Gastroesophageal sphincter (tissue), 3 donors: ENCODE measurements at regions not wholly inside any gene's neighbourhood (a gene's known extent, or its start where the extent isn't known, plus 50 kb on each side); places are given as distances from the start of the nearest gene placed in this dataset.
"Not testable (repeated sequence)": the region's sequence is repeated elsewhere in the genome, so short reads cannot be mapped to it uniquely, and the experiment has no call there.

Source experiments
- POLR2A ChIP-seq, 2 donors: fragments of 450-650 bp; IDR thresholded peaks; one replicate each; pipeline ENCODE4 v1.6.1; 2017; ENCODE audit warnings: antibody characterized with exemption in 2 of 2, mild to moderate bottlenecking in 2 of 2, moderate library complexity in 1 of 2
- TF ChIP-seq, protein P1 (sequence below), 4 experiments: fragments of 200-600 bp in 2 of 4; fragments of 450-650 bp in 2 of 4; sonication (generic) in 1 of 4; IDR thresholded peaks; one replicate each; pipeline ENCODE4 v1.5.1; 2017 to 2019; ENCODE audit warnings: antibody characterized with exemption in 4 of 4, mild to moderate bottlenecking in 2 of 4, moderate library complexity in 2 of 4

DNA sequence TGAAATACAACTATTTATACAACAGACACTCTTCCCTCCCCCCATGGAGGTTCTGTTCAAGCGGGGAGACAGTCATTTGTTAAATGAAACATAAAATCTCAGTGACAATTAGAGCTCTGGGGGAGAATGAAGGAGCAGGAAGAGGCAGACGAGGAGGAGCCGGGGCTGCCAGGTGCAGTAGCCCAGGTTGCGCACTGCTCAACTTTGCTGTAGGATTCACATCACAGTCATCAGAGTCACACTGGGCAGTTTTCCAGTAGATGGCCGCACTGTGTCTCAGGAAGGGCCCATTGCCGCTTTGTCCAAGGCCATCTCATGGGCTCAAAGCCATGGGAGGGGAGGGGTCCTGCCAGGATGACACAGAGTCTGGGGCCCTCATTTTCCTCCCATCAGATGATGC, 342.4 kb downstream of the ADGRD1 start:
- TF ChIP-seq, protein P1, sequence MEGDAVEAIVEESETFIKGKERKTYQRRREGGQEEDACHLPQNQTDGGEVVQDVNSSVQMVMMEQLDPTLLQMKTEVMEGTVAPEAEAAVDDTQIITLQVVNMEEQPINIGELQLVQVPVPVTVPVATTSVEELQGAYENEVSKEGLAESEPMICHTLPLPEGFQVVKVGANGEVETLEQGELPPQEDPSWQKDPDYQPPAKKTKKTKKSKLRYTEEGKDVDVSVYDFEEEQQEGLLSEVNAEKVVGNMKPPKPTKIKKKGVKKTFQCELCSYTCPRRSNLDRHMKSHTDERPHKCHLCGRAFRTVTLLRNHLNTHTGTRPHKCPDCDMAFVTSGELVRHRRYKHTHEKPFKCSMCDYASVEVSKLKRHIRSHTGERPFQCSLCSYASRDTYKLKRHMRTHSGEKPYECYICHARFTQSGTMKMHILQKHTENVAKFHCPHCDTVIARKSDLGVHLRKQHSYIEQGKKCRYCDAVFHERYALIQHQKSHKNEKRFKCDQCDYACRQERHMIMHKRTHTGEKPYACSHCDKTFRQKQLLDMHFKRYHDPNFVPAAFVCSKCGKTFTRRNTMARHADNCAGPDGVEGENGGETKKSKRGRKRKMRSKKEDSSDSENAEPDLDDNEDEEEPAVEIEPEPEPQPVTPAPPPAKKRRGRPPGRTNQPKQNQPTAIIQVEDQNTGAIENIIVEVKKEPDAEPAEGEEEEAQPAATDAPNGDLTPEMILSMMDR (IDR thresholded peaks at IDR 0.05) = not testable (repeated sequence)
- not testable (repeated sequence) for TF ChIP-seq POLR2A (IDR thresholded peaks at IDR 0.05)
